ENCODE measurements at regions not wholly inside any gene's neighbourhood (a gene's known extent, or its start where the extent isn't known, plus 50 kb on each side); places are given as distances from the start of the nearest gene placed in this dataset.

- TF ChIP-seq CTCF (conservative IDR thresholded peaks at IDR 0.05) = no peak
- no peaks in the 10 kb centered on the region for H3K36me3 Mint-ChIP-seq (ENCODE audit: low read depth)
- H3K4me3 Mint-ChIP-seq = no peak overlapping the region
- H3K9me3 Mint-ChIP-seq = peaks cover under 1% of the 10 kb centered on the region
- no peak overlapping the region for H3K27ac Mint-ChIP-seq (ENCODE audit: unreplicated experiment)
- H3K27me3 Mint-ChIP-seq (ENCODE audit: low read depth) = no peaks in the 10 kb centered on the region
- H3K4me1 Mint-ChIP-seq = no peaks in the 10 kb centered on the region
- no peak for DNase-seq (ENCODE audit: low read depth, low spot score)
Observed at GRCh38 chr13:22002893-22003292, 332.0 kb downstream of the FGF9 start.

GRCh38 chr13:22009500-22009899, 338.6 kb downstream of the FGF9 start:
- Mint-ChIP-seq H3K9me3 (peaks cover 3% of the 10 kb centered on the region), H3K27ac (ENCODE audit: unreplicated experiment) (no peak overlapping the region)
- TF ChIP-seq CTCF (conservative IDR thresholded peaks at IDR 0.05) = no peak

GRCh38 chr13:22009937-22010336, 339.1 kb downstream of the FGF9 start:
- Mint-ChIP-seq H3K9me3 (peaks cover 3% of the 10 kb centered on the region), H3K4me1 (no peaks in the 10 kb centered on the region), H3K4me3 (no peak overlapping the region), H3K27ac (ENCODE audit: unreplicated experiment) (no peak overlapping the region), H3K36me3 (ENCODE audit: low read depth) (no peaks in the 10 kb centered on the region), H3K27me3 (ENCODE audit: low read depth) (no peaks in the 10 kb centered on the region)
- TF ChIP-seq CTCF (conservative IDR thresholded peaks at IDR 0.05) = no peak
- DNase-seq (ENCODE audit: low read depth, low spot score) = no peak

More at GRCh38 chr13:22009500-22009899, 338.6 kb downstream of the FGF9 start:
- Mint-ChIP-seq H3K36me3 (ENCODE audit: low read depth) (no peaks in the 10 kb centered on the region), H3K4me1 (no peaks in the 10 kb centered on the region), H3K27me3 (ENCODE audit: low read depth) (no peaks in the 10 kb centered on the region), H3K4me3 (no peak overlapping the region)
- no peak for DNase-seq (ENCODE audit: low read depth, low spot score)

GRCh38 chr13:22012686-22013085, 341.8 kb downstream of the FGF9 start:
- H3K9me3 Mint-ChIP-seq = peaks cover 3% of the 10 kb centered on the region
- H3K36me3 Mint-ChIP-seq (ENCODE audit: low read depth) = no peaks in the 10 kb centered on the region
- DNase-seq (ENCODE audit: low read depth, low spot score) = no peak
- no peak overlapping the region for H3K4me3 Mint-ChIP-seq
- no peaks in the 10 kb centered on the region for H3K27me3 Mint-ChIP-seq (ENCODE audit: low read depth)
- no peaks in the 10 kb centered on the region for H3K4me1 Mint-ChIP-seq
- no peak overlapping the region for H3K27ac Mint-ChIP-seq (ENCODE audit: unreplicated experiment)
- TF ChIP-seq CTCF (conservative IDR thresholded peaks at IDR 0.05) = no peak

- Mint-ChIP-seq H3K27ac (ENCODE audit: unreplicated experiment) (no peak overlapping the region), H3K27me3 (ENCODE audit: low read depth) (no peaks in the 10 kb centered on the region), H3K4me3 (no peak overlapping the region), H3K4me1 (no peaks in the 10 kb centered on the region), H3K36me3 (ENCODE audit: low read depth) (no peaks in the 10 kb centered on the region), H3K9me3 (no peaks in the 10 kb centered on the region)
- no peak for TF ChIP-seq CTCF (conservative IDR thresholded peaks at IDR 0.05)
- no peak for DNase-seq (ENCODE audit: low read depth, low spot score)
Observed at GRCh38 chr13:22014469-22014868, 343.6 kb downstream of the FGF9 start.

GRCh38 chr13:22017226-22017625, 346.4 kb downstream of the FGF9 start:
- no peaks in the 10 kb centered on the region for H3K4me1 Mint-ChIP-seq
- no peaks in the 10 kb centered on the region for H3K27me3 Mint-ChIP-seq (ENCODE audit: low read depth)
- TF ChIP-seq CTCF (conservative IDR thresholded peaks at IDR 0.05) = no peak
- H3K9me3 Mint-ChIP-seq = no peaks in the 10 kb centered on the region
- H3K36me3 Mint-ChIP-seq (ENCODE audit: low read depth) = no peaks in the 10 kb centered on the region
- H3K27ac Mint-ChIP-seq (ENCODE audit: unreplicated experiment) = no peak overlapping the region
- no peak for DNase-seq (ENCODE audit: low read depth, low spot score)
- H3K4me3 Mint-ChIP-seq = no peak overlapping the region
